ENCODE measurements at regions not wholly inside any gene's neighbourhood (a gene's known extent, or its start where the extent isn't known, plus 50 kb on each side); places are given as distances from the start of the nearest gene placed in this dataset.

GRCh38 chr14:42047421-42048055 is 440.9 kb downstream of the LRFN5 start:
- ATAC-seq (no peak), DNase-seq (ENCODE audit: low spot score) (no peak), FAIRE-seq (no peak)
- 0 out of 2 replicates have a peak, but pooled peaks have one; percentile 7 for TF ChIP-seq FOSL1 (CRISPR knock-in tag; IDR thresholded peaks at IDR 0.05; ENCODE audit: borderline replicate concordance)
- TF ChIP-seq ATF7 (IDR thresholded peaks at IDR 0.05), result peak; percentile 73
- TF ChIP-seq ATF7 (CRISPR knock-in tag; IDR thresholded peaks at IDR 0.05), result no peak
- no peak for TF ChIP-seq ZBTB43 (CRISPR knock-in tag; conservative IDR thresholded peaks at IDR 0.05)
- TF ChIP-seq ZNF496 (CRISPR knock-in tag; IDR thresholded peaks at IDR 0.05; ENCODE audit: insufficient replicate concordance), result no peak
- no peak for TF ChIP-seq ZNF703 (CRISPR knock-in tag; IDR thresholded peaks at IDR 0.05; ENCODE audit: borderline replicate concordance)
- Histone ChIP-seq H3K79me2 (ENCODE audit: insufficient read depth, low read length) (no peaks in the 10 kb centered on the region), H3K4me2 (ENCODE audit: low read depth, low read length) (no peak overlapping the region), H3K9me3 (ENCODE audit: low read length) (peaks cover 55% of the 10 kb centered on the region), H2AFZ (ENCODE audit: low read length) (no peak overlapping the region), H3K4me3 (replicated peaks in 1 of 3; ENCODE audit: insufficient read depth in 1 of 3, low read depth in 2 of 3, low read length in 3 of 3) (no peak overlapping the region), H4K20me1 (ENCODE audit: insufficient read depth, low read length) (no peaks in the 10 kb centered on the region), H3K4me1 (ENCODE audit: insufficient read depth, low read length) (no peaks in the 10 kb centered on the region), H3K36me3 (replicated peaks in 1 of 2; ENCODE audit: control insufficient read depth in 1 of 2, insufficient read depth in 2 of 2, low read length in 2 of 2) (no peaks in the 10 kb centered on the region), H3K27ac (ENCODE audit: extremely low read length, insufficient read depth, low read length) (no peak overlapping the region), H3K9ac (ENCODE audit: insufficient read depth, low read depth, low read length) (no peak overlapping the region), H3K27me3 (ENCODE audit: control insufficient read depth in 1 of 2, insufficient read depth in 2 of 2, low read length in 2 of 2) (no peaks in the 10 kb centered on the region)
- no TSS peak for BruUV-seq (replicated peaks)
- intact Hi-C loops (cut with micrococcal nuclease; ENCODE audit: unreplicated experiment), result no loop called here
- ChIA-PET POLR2A (no interaction called here), CTCF (ENCODE audit: low intra/inter-chr PET ratio, low total read pairs) (no interaction called here)
- in situ Hi-C loops (cut with HindIII; ENCODE audit: extremely low pct_ligation_motif_present, low pct_unique_long_range_greater_than_20kb), result no loop called here
- 0% methylated on average over 3 of the region's 3 CpGs for WGBS (ENCODE audit: low lambda C conversion rate)

GRCh38 chr14:42045383-42045782 is 438.7 kb downstream of the LRFN5 start:
- Histone ChIP-seq H3K36me3 (replicated peaks in 1 of 2; ENCODE audit: control insufficient read depth in 1 of 2, insufficient read depth in 2 of 2, low read length in 2 of 2) (no peaks in the 10 kb centered on the region), H3K4me3 (replicated peaks in 1 of 3; ENCODE audit: insufficient read depth in 1 of 3, low read depth in 2 of 3, low read length in 3 of 3) (no peak overlapping the region), H3K4me1 (ENCODE audit: insufficient read depth, low read length) (no peaks in the 10 kb centered on the region), H3K79me2 (ENCODE audit: insufficient read depth, low read length) (no peaks in the 10 kb centered on the region), H3K9me3 (ENCODE audit: low read length) (peaks cover 64% of the 10 kb centered on the region), H2AFZ (ENCODE audit: low read length) (no peak overlapping the region), H3K27ac (ENCODE audit: extremely low read length, insufficient read depth, low read length) (no peak overlapping the region), H4K20me1 (ENCODE audit: insufficient read depth, low read length) (no peaks in the 10 kb centered on the region), H3K9ac (ENCODE audit: insufficient read depth, low read depth, low read length) (no peak overlapping the region), H3K4me2 (ENCODE audit: low read depth, low read length) (no peak overlapping the region), H3K27me3 (ENCODE audit: control insufficient read depth in 1 of 2, insufficient read depth in 2 of 2, low read length in 2 of 2) (no peaks in the 10 kb centered on the region)
- in situ Hi-C loops (cut with HindIII; ENCODE audit: extremely low pct_ligation_motif_present, low pct_unique_long_range_greater_than_20kb) (no loop called here), intact Hi-C loops (cut with micrococcal nuclease; ENCODE audit: unreplicated experiment) (no loop called here)
- BruUV-seq (replicated peaks), result no TSS peak
- FAIRE-seq (no peak), DNase-seq (ENCODE audit: low spot score) (no peak), ATAC-seq (no peak)
- ChIA-PET CTCF (ENCODE audit: low intra/inter-chr PET ratio, low total read pairs) (no interaction called here), POLR2A (no interaction called here)
- 28% methylated on average over 3 of the region's 3 CpGs for WGBS (ENCODE audit: low lambda C conversion rate)
- TF ChIP-seq TRIM22 (IDR thresholded peaks at IDR 0.05) (no peak), AKNA (CRISPR knock-in tag; IDR thresholded peaks at IDR 0.05; ENCODE audit: borderline replicate concordance) (no peak), ATF7 (IDR thresholded peaks at IDR 0.05) (no peak), ATF7 (CRISPR knock-in tag; IDR thresholded peaks at IDR 0.05) (no peak), ATF4 (CRISPR knock-in tag; IDR thresholded peaks at IDR 0.05) (no peak)
